OCI-LY7 (cell line): ENCODE measurements at regions not wholly inside any gene's neighbourhood (a gene's known extent, or its start where the extent isn't known, plus 50 kb on each side); places are given as distances from the start of the nearest gene placed in this dataset.

Experiments
- EZH2phosphoT487 ChIP-seq: fragments of 200-600 bp; sonication (generic); IDR thresholded peaks from 2 replicates; pipeline ENCODE4 v1.6.1; 2018; ENCODE audit warnings: low read depth, borderline replicate concordance, mild to moderate bottlenecking, mixed run types, antibody characterized with exemption, low read length, moderate library complexity, mixed read lengths
- TF ChIP-seq, protein P1 (sequence below): fragments of 200-600 bp; sonication (generic); conservative IDR thresholded peaks from 2 replicates; pipeline ENCODE4 v1.5.1; 2014; ENCODE audit warnings: mild to moderate bottlenecking, antibody characterized with exemption, low read length, moderate library complexity, mixed read lengths

DNA sequence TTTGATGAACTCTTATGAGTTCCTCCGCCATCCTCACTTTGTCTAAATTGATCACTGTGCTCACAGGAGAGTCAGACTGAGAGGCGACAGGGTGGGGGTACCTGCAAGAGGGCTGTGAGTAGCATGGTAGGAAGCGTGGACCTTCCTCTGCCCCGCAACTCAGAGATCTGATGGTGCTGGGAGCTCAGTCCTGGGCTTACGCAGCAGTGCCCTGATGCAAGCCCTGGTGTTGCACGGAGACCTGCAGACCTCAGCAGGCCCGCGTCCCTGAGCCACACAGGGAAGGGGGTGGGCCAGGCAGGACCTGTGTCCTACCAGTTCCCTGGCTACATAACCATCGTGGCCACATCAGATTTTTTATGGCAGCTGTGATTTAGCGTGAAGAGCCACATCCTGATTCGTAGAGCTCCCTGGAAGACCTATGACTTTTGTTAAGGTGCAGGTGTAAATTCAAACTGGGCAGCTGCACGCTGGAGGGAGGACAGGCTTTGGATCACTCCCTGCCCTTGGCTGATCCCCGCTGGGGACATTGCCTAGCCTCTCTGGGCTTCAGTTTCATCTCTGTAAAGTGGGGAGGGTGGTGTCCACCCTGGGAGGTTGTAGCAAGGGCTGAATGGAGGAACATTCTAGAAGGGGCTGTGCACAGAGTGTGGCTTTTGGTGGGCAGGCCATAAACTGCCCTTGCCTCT is 176.1 kb downstream of the KLF13 start:
- TF ChIP-seq, protein P1, sequence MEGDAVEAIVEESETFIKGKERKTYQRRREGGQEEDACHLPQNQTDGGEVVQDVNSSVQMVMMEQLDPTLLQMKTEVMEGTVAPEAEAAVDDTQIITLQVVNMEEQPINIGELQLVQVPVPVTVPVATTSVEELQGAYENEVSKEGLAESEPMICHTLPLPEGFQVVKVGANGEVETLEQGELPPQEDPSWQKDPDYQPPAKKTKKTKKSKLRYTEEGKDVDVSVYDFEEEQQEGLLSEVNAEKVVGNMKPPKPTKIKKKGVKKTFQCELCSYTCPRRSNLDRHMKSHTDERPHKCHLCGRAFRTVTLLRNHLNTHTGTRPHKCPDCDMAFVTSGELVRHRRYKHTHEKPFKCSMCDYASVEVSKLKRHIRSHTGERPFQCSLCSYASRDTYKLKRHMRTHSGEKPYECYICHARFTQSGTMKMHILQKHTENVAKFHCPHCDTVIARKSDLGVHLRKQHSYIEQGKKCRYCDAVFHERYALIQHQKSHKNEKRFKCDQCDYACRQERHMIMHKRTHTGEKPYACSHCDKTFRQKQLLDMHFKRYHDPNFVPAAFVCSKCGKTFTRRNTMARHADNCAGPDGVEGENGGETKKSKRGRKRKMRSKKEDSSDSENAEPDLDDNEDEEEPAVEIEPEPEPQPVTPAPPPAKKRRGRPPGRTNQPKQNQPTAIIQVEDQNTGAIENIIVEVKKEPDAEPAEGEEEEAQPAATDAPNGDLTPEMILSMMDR, result no peak
- TF ChIP-seq EZH2phosphoT487, result no peak
